HG03097 (cell line): ENCODE measurements at regions not wholly inside any gene's neighbourhood (a gene's known extent, or its start where the extent isn't known, plus 50 kb on each side); places are given as distances from the start of the nearest gene placed in this dataset.

ENCODE experiments used
- ATAC-seq: cut with Tn5 transposase; IDR thresholded peaks from one replicate; pipeline ENCODE4 v1.9.1; 2021; ENCODE audit not compliant: unreplicated experiment, low FRiP score

GRCh38 chr16:86984343-86984742 lies 332.8 kb downstream of the C16orf95 start:
- ATAC-seq: no peak

DNA sequence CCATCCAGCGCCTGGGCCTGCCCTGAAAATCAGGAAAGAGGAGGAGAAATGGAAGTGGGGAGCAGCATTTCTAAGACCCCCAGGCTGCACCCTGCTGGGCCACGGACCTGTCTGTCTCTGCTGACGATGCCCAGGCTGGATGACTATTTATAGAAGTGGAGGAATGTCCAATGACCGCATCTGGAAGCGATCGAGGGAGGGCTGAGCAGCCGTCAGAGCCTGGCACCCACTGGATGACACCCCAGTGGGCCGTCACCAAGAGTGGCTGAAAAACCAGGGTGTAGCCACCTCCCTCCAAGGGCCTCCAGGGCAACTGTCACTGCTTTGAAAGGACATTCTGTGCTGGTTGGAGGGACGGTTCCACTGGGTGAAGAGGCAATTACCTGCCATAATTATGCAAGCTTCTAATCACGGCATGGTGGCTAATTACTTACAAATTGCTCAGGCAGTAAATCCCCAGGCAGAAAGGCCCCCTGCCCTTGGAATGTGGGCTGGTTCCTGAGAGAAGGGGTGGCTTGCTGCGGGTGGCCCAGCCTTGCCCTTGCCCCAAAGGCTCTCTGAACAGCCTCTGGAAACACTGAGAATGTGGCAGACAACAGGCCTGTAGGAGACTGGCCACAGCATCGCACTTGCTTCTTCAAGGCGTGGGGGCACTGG lies 332.1 kb downstream of the C16orf95 start:
- ATAC-seq: no peak

DNA sequence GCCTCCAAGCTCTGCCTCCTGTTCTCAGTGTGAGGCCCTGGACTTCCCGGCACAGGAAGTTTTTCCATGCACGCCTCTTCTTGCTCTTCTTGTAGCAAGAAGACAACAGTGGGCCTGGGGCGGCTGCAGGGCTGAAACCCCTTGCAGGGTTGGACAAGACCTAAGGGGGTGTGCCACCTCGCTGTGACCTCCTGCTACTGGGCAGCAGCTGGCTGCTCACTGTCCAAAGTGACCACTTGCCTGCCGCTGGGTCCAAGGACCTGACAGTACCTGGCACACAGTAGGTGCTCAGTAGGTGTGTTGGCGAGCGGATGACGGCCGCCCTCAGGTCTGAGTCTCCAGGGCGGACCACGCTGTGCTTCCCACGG lies 331.6 kb downstream of the C16orf95 start:
- ATAC-seq: no peak

GRCh38 chr16:86986136-86986535 lies 331.1 kb downstream of the C16orf95 start:
- ATAC-seq: no peak

DNA sequence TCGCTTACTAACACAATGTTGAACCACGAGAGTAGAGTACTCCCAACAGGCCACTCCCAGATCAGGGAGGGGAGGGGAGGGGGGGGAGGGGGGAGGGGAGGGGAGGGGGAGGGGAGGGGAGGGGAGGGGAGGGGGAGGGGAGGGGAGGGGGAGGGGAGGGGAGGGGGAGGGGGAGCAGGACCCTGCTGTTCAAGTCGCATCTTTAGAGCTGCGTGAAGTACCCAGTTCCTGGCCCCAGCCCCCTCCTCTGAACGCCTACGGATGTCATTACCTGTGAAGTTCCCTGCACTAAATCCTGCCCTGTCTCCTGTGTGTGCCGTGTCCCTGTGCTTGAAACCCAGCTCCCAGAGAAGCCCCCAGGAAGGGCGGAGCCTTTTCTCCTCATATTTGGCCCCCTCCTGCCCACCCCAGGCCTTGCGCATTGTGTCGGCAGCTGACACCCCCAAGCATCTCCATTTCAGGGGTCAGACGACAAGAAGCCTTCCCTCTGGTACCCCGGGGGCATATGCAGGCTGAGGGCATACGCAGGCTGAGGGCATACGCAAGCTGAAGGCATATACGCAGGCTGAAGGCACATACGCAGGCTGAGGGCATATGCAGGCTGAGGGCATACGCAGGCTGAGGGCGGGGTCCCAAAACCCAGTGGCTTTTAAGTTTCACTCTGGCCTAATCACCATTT lies 330.2 kb downstream of the C16orf95 start:
- ATAC-seq: no peak

DNA sequence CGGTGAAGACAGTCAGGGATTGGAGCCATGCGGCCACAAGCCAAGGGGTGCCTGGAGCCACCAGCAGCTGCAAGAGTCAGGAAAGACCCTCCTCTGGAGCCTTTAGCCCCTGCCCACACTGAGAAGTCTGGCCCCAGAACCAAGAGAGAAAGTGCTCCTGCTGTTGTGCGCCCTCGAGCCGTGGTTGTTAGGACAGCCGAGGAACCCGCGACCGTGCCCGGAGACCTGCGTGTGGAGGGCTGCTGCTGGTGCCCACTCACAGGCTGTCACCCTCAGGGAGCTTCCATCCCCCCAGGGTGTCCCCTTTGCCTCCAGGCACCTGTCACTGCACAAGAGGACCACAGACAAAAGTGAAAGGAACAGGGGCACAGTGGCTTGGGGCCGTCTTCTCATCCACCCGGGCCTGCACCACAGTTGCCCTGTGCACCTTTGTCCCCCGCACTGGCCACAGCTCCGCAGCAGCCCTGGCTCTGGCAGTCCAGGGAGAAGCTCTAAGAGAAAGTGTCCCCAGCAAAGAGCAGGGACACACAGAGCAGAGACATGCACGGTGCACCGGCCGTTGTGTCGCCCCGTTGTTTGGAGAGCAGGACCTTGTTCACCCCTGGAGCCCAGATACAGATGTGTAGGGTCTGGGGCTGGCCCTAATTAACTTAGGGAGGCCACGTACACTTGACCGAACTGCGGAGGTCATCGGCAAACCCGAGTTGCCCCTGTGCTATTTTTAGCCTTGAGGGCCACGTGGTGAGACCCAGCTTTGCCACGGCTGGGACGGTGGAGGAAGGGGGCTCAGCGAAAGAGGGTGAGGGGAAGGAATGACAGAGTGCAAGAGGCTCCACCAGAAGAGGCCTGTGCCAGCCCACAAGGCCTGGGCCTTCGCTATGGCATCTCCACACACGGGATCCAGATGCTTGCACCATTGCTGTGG lies 329.2 kb downstream of the C16orf95 start:
- ATAC-seq: no peak

DNA sequence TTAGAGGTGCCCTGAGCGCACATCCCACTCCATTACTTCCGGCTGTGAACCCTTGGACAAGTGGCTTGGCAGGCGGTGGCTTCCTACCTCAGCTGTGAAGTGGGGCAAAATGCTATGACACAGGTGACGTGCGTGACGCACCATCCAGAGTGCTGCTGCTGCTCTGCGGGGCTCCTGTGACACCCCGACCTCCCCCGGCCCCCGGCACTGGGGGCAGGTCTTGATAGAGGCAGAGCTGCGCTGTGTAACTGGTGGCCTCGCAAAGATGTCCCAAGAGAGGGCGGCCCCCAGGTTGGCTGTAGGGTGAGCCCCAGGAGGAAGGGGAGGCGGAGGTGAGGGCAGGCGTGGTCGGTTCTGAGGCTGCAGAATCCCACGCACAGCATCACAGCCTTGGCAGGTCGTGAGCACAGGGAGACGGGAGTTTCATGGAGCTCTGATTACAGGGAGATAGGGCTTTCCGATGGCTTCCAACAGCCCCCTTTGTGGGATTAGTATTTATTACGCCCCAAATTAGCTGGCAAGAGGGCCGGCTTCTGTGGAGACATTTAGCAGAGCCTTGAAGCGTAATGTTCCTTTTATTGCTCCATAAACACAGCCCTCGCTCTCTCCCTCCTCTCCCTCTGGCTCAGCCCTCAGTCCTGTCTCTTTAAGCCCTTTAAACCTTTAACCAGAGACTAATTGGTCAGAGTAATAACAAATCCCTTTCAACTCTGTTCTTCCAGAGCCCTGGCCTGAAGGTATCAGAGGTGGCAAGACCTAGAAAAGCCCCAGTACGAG lies 328.1 kb downstream of the C16orf95 start:
- no peak for ATAC-seq

DNA sequence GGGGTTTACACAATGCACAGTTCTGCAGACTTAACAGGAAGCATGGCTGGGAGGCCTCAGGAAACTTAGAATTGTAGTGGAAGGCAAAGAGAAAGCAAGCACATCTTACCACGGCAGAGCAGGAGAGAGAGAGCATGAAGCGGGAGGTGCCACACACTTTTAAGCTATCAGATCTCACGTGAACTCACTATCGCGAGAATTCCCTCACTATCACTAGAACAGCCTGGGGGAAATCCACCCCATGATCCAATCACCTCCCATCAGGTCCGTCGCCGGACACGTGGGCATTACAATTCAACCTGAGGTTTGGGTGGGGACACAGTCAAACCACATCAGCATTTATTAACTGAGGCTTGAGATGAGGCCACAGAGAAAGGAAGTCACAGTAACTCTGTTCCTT lies 326.7 kb downstream of the C16orf95 start:
- ATAC-seq: no peak

DNA sequence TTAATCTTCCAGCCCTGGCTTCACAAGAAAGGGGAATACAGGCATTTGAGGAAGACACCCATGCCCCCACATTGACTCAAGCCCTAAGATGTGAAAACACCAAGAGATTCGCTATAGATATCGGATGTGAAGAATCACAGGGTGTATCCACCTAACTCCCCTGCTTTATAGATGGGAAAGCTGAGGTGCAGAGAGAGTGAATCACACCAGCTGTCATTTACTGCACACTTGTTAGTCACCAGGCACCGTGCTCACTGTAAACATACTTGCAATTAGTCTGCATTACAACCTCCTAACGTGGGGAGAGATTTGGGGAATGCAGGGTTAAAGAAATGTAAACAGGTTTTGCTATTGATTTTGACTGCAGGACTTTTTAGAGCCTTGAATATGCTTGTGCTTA lies 325.5 kb downstream of the C16orf95 start:
- ATAC-seq: no peak

DNA sequence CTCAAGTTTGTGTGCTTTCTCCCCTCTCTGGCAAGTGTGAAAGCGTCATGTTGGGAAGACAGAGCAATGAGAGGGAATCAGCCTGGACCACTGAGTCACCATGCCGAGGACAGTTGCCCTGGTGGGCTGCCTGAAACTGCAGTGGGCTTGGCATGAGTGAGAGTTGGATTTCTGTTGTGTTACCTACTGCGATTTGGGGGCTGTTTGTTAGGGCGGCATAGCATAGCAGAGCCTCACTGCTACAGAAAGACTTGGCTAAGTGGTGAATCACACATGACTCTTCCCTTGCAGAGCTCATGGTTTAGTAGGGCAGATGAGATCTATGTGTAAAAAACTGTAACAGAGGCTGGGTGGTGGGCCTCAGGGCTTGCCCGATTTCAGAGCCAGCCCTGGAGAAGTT lies 324.6 kb downstream of the C16orf95 start:
- ATAC-seq: no peak

GRCh38 chr16:86993426-86994110 lies 323.6 kb downstream of the C16orf95 start:
- ATAC-seq: no peak

- no peak for ATAC-seq
Measured at GRCh38 chr16:86994215-86994614, 323.0 kb downstream of the C16orf95 start.

- ATAC-seq: no peak
Measured at GRCh38 chr16:86994651-86995171, 322.5 kb downstream of the C16orf95 start.

DNA sequence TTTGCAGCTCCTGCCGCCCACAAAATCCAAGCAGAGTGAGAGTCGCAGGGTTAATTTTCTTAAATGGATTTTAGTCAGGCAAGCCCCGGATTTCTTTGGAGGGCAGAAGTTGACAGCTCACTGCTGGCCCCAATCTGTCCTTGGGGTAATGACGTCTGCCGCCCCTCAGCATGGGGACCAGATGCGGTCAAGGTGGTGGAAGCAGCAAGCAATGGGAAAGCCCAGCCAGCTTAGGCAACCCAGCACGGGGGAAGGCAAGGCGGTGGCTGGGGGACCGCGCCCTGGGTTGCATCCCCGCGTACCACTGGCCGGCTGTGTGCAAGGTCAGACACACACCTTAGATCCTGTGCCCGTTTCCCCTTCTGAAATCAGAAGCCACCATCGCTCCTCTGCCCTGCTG lies 321.7 kb downstream of the C16orf95 start:
- no peak for ATAC-seq

DNA sequence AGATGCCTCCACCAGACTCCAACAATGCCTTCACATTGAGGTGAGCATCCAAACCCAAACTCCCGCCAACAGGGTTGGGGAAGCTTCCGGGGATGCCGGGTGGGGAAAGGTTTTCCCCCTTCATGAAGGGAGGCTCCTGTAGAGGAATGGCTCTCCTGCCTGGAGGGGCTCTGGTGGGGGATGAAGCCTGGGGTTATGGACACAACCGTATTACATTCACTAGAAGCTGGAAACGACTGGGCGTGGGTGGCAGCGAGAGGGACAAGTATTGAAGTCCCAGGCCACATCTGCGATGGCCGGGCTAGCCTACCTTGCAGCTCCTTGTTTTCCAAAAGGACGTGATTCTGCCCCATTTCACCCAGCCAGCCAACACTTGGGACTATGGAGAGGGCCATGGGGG lies 321.1 kb downstream of the C16orf95 start:
- ATAC-seq: no peak

DNA sequence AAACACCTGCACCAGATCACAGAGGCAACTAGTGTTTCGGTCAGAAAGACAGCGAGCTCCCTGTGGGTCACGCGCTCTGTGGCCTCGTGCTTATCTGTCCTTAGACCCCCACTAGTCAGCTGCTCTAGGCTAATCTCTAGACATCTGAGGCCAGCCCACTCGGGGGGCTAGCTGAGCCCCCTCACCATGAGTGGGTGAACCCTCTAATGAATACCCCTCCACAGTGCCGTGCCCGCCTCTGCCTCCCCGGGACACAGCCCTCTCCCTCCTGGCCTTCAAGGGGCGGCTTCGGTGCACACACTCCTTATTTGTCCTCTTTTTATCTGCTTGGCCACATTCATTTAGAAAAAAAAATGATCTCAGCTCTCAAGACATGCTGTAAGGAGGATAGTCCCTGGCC lies 320.1 kb downstream of the C16orf95 start:
- no peak for ATAC-seq

DNA sequence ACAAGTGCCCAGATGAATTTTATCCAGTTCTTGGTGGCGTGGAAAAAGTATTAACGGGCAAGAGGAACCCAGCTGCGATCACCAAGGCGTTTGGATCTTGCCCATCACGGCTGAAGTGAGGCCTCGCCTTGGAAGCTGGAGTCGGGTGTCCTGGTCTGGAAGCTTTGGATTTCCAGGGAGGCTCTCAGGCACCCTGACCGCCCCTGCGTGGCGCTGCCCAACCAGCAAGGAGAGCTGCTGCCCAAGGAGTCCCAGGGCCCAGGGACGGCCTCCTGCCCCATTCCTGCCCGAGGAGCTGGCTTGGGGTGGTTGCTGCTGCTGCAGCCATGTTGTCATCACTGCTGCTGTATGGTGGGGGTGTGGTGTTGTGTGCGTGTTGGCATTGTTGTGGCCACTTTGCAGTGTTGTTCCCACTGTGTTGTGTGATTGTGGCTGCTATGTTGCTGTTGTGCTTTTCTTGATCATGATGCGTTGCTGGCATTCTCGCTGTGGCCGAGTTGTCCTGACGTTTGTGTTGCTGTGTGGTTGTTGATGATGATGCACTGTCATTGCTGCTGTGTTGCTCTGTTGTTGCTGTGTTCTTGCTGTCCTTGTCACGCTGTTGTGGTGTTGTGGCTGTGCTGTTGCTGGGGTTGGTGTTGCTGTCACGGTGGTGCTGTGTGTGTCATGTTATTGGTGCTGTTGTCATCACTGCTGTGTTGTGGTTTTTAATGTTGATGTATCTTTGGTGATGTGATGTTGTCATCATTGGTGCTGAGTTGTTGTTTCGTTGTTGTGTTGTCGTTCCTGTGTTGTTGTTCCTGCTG lies 318.8 kb downstream of the C16orf95 start:
- no peak for ATAC-seq

GRCh38 chr16:87000001-87000400 lies 317.2 kb downstream of the C16orf95 start:
- ATAC-seq: no peak

DNA sequence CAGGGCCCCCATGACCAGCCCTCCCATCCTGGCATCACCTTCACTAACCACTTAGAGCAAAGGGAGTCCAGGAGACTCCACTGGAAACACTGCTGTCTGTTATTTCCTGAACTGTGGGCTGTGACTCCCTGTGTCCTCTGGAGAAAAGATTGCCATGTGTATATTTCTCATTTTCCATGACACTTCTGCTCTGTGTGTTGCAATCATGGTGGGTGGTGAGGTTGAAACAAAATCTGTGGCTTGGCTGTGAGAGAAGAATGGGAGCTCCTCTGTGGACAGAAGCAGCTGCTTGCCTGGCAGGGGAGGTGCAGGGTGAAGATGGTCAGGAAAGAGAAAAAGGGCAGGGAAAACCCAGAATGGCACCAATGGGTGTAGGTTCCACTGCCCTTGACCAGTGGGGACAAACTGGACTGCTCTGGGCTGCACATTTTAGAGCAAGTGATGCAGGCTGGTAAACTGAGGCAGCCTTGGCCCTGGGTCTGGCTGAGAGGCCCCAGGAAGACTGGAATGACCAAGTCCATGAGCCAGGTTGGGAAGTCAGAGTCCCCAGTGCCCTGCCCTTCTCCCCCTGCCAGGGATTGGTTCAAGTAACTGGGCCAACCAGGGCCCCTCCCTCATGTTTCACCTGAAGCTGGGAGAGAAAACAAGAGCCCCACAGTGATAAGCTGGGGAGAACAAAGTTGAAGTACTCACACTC lies 314.3 kb downstream of the C16orf95 start:
- ATAC-seq: no peak
